Body of pancreas (tissue), 4 donors: ENCODE measurements at regions not wholly inside any gene's neighbourhood (a gene's known extent, or its start where the extent isn't known, plus 50 kb on each side); places are given as distances from the start of the nearest gene placed in this dataset.
"Not testable (repeated sequence)": the region's sequence is repeated elsewhere in the genome, so short reads cannot be mapped to it uniquely, and the experiment has no call there.

Experiments used
- ATAC-seq: fragments of 150-250 bp; one replicate; pipeline ENCODE4 v1.9.1; 2016
- DNase-seq, 4 donors: peaks; one replicate each; pipeline ENCODE4 v3.0.0-alpha.2; 2019
- H3K27ac ChIP-seq, 4 donors: fragments of 200-600 bp; sonication (generic); 1 replicate in 3 of 4; 2 replicates in 1 of 4; pipeline versions ENCODE4 v1.5.1 to v1.6.1; 2016 to 2019; ENCODE audit warnings: mild to moderate bottlenecking in 1 of 4, mixed read lengths in 1 of 4, moderate library complexity in 1 of 4
- H3K27me3 ChIP-seq, 2 donors: fragments of 200-600 bp; sonication (generic); one replicate each; pipeline ENCODE4 v1.6.0; 2016; ENCODE audit warnings: mild to moderate bottlenecking in 1 of 2
- H3K36me3 ChIP-seq, 2 donors: fragments of 200-600 bp; sonication (generic); replicated peaks in 1 of 2; 2 replicates each; pipeline ENCODE4 v1.5.1; 2016; ENCODE audit warnings: low read depth in 2 of 2; ENCODE audit not compliant: insufficient read depth in 1 of 2
- H3K4me1 ChIP-seq: fragments of 200-600 bp; sonication (generic); one replicate; pipeline ENCODE4 v1.6.0; 2016
- H3K4me3 ChIP-seq, 2 donors: fragments of 200-600 bp; sonication (generic); 1 replicate in 1 of 2; 2 replicates in 1 of 2; pipeline ENCODE4 v1.5.1; 2016 to 2019
- H3K9me3 ChIP-seq, 3 donors: fragments of 200-600 bp; sonication (generic); 1 replicate in 2 of 3; 2 replicates in 1 of 3; pipeline ENCODE4 v1.5.1; 2016
- WGBS, 2 donors: methylation state at CpG; one replicate each; pipeline ENCODE4 v1.1.5; 2017; 5-methylcytosine and 5-hydroxymethylcytosine counted together
- intact Hi-C: fragments of 100-400 bp; cut with DNase I; formaldehyde crosslinking; loops from one replicate; pipeline ENCODE4 v1.15.1; 2023

DNA sequence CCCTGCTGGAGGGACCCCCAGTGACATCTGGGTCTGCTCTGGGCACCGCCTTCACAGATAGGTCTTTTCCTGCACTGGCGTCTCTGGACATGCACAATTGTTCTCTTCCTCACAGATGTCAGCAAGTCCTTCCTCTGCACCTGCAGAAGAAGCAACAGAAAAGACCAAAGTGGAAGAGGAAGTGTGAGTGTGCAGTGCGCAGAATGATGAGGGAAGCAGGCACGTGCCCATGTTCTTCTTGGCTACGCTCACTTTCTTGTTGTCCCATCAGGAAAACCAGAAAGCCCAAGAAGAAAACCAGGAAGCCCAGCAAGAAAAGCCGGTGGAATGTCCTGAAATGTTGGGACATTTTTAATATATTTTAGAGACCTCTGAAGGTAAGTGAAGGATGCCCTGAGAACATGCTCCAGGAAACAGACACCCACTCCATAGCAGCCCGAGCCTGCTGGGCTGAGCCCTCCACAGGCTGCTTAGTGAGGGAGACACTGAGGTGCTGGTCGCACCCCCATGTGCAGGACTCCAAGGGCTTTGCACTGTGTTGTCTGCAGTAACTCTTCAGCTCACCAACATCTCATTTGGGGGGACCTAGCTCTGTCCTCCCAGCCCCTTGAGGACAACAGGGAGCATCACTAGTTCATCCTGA, 50.8 kb upstream of the PROP1 start:
- H3K4me1 ChIP-seq, H3K27ac ChIP-seq, intact Hi-C loops, H3K4me3 ChIP-seq, DNase-seq, H3K27me3 ChIP-seq, ATAC-seq, H3K36me3 ChIP-seq, H3K9me3 ChIP-seq: not testable (repeated sequence)
- 81 to 93% methylated on average over 4 to 7 of the region's 8 CpGs for WGBS, 2 donors

- ATAC-seq, DNase-seq, H3K36me3 ChIP-seq, intact Hi-C loops, H3K9me3 ChIP-seq, H3K4me3 ChIP-seq, H3K4me1 ChIP-seq, H3K27me3 ChIP-seq, H3K27ac ChIP-seq: not testable (repeated sequence)
- WGBS, 2 donors: no CpG with 5 or more reads among the region's 7 CpGs
These were observed 49.9 kb upstream of the PROP1 start for GRCh38 chr5:178045963-178046362.
